ENCODE measurements at regions not wholly inside any gene's neighbourhood (a gene's known extent, or its start where the extent isn't known, plus 50 kb on each side); places are given as distances from the start of the nearest gene placed in this dataset.

GRCh38 chr18:77654302-77654701, 404.7 kb downstream of the GALR1 start:
- Mint-ChIP-seq H3K27me3 (ENCODE audit: low read depth) (peaks cover 9% of the 10 kb centered on the region), H3K36me3 (ENCODE audit: low read depth) (no peaks in the 10 kb centered on the region), H3K4me3 (no peak overlapping the region), H3K27ac (ENCODE audit: unreplicated experiment) (no peak overlapping the region), H3K4me1 (no peaks in the 10 kb centered on the region), H3K9me3 (no peaks in the 10 kb centered on the region)
- DNase-seq (ENCODE audit: low read depth, low spot score), result no peak
- TF ChIP-seq, protein P1, sequence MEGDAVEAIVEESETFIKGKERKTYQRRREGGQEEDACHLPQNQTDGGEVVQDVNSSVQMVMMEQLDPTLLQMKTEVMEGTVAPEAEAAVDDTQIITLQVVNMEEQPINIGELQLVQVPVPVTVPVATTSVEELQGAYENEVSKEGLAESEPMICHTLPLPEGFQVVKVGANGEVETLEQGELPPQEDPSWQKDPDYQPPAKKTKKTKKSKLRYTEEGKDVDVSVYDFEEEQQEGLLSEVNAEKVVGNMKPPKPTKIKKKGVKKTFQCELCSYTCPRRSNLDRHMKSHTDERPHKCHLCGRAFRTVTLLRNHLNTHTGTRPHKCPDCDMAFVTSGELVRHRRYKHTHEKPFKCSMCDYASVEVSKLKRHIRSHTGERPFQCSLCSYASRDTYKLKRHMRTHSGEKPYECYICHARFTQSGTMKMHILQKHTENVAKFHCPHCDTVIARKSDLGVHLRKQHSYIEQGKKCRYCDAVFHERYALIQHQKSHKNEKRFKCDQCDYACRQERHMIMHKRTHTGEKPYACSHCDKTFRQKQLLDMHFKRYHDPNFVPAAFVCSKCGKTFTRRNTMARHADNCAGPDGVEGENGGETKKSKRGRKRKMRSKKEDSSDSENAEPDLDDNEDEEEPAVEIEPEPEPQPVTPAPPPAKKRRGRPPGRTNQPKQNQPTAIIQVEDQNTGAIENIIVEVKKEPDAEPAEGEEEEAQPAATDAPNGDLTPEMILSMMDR (conservative IDR thresholded peaks at IDR 0.05), result no peak

DNA sequence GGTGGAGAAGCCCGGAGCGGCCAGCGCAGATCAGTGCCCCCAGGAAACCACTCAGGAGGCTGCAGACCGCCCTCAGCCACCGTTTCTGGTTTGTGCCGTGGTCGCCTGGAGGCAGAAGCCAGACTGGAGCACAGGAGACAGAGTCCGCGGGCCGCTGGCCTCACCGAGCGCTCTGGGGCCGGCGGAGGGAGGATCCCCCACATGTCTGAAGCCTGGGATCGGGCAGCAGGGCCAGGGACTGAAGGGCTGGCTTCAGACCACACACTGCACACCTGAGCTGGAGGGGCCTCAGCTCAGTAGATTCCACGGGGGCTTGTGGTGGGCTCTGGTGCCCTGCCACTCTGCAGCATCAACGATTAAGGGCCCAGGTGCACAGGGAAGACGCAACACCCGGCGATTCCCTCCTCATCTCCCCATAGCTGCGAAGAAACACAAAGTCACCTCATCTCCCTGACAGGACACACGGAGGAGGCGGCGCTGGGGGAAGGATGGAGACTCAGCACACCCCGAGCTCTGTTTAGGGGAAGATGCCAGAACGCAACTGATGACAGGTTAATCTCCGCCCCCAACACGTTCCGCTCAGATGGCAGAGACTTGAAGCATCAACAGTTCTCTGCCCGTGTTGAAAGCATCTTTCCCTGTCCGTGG, 408.1 kb downstream of the GALR1 start:
- H3K4me3 Mint-ChIP-seq, result no peak overlapping the region
- H3K36me3 Mint-ChIP-seq (ENCODE audit: low read depth), result no peaks in the 10 kb centered on the region
- TF ChIP-seq, protein P1 (conservative IDR thresholded peaks at IDR 0.05), result no peak
- no peaks in the 10 kb centered on the region for H3K27me3 Mint-ChIP-seq (ENCODE audit: low read depth)
- no peaks in the 10 kb centered on the region for H3K4me1 Mint-ChIP-seq
- H3K9me3 Mint-ChIP-seq, result peaks cover 3% of the 10 kb centered on the region
- H3K27ac Mint-ChIP-seq (ENCODE audit: unreplicated experiment), result no peak overlapping the region
- DNase-seq (ENCODE audit: low read depth, low spot score), result no peak

DNA sequence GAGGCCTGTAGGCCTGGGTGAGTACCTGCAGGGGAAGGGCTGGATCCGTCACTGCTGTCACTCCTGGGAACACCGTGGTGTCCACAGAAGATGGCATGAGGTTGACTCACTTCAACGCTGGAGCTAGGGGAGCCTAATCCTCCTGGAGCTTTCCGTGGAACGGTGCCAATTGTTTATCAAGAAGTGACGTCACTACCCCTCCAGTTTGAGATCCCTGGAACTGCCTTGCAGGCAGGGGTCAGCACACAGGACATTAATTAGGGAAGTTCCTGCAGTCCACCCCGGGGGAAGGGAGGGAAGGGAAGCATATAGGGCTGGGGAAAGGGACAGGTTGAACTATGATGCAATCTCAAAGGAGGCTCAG, 408.6 kb downstream of the GALR1 start:
- Mint-ChIP-seq H3K36me3 (ENCODE audit: low read depth) (peaks cover under 1% of the 10 kb centered on the region), H3K4me3 (no peak overlapping the region), H3K9me3 (peaks cover 5% of the 10 kb centered on the region), H3K27ac (ENCODE audit: unreplicated experiment) (no peak overlapping the region), H3K27me3 (ENCODE audit: low read depth) (no peaks in the 10 kb centered on the region), H3K4me1 (no peaks in the 10 kb centered on the region)
- DNase-seq (ENCODE audit: low read depth, low spot score), result no peak
- TF ChIP-seq, protein P1 (conservative IDR thresholded peaks at IDR 0.05), result no peak

DNA sequence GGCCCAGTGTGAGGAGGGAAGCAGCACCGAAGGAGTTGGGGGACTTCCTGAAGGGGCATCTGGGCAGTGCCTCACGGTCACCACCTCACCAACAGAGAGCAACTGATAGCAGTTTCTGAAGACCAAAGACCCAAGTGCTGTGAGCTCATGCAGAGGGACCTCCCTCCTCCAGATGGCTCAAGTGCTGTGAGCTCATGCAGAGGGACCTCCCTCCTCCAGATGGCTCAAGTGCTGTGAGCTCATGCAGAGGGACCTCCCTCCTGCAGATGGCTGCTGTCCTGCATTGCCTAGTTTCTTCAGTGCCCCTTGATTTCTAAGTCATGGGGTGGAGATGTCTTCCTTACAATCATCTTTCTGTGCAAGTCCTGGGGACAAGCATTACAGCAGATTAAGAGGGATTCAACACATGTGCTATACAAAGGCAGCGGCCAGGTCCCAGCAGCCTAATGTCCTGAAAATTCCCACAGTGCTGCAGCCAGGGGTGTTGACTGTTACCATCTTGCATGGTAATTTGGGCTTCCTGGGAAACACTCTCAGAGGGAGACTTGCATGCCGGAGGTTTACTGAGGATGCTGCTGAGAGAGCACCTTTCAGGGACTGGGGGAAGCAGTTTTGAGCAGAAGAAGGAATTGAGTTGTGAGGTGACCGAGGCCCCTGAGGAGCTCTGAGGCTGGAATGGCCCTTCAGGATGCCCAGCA, 409.3 kb downstream of the GALR1 start:
- Mint-ChIP-seq H3K9me3 (peaks cover 7% of the 10 kb centered on the region), H3K36me3 (ENCODE audit: low read depth) (peaks cover 2% of the 10 kb centered on the region), H3K4me3 (no peak overlapping the region), H3K27me3 (ENCODE audit: low read depth) (no peaks in the 10 kb centered on the region), H3K4me1 (no peaks in the 10 kb centered on the region), H3K27ac (ENCODE audit: unreplicated experiment) (peak overlapping the region; percentile 8)
- TF ChIP-seq, protein P1 (conservative IDR thresholded peaks at IDR 0.05), result no peak
- no peak for DNase-seq (ENCODE audit: low read depth, low spot score)

DNA sequence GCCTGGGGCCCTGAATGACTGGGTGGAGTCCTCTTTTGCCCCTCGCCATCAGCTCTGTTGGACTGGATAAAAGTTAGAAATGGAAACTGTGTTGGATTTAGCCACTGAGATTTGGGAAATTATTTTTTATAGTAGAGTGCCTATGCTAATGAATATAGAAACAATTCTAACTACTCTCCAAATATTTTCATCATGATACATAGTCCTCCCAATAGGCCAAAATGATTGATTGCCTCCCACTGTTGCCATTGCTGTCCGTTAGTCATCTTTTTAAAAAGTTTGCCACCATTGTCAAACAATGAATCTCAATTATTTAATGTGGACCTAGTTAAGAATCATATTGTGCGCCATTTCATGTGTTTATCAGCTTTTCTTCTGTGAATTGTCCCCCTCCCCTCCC, 417.0 kb downstream of the GALR1 start:
- no peak overlapping the region for H3K4me3 Mint-ChIP-seq
- H3K36me3 Mint-ChIP-seq (ENCODE audit: low read depth), result peaks cover 2% of the 10 kb centered on the region
- H3K27ac Mint-ChIP-seq (ENCODE audit: unreplicated experiment), result no peak overlapping the region
- TF ChIP-seq, protein P1 (conservative IDR thresholded peaks at IDR 0.05), result no peak
- H3K9me3 Mint-ChIP-seq, result peaks cover 7% of the 10 kb centered on the region
- DNase-seq (ENCODE audit: low read depth, low spot score), result no peak
- peaks cover 4% of the 10 kb centered on the region for H3K4me1 Mint-ChIP-seq
- H3K27me3 Mint-ChIP-seq (ENCODE audit: low read depth), result no peaks in the 10 kb centered on the region

Data from neural crest cell (in vitro differentiated cells).